A673 (cell line): ENCODE measurements at regions not wholly inside any gene's neighbourhood (a gene's known extent, or its start where the extent isn't known, plus 50 kb on each side); places are given as distances from the start of the nearest gene placed in this dataset.

Experiments used
- CTCF ChIP-seq: fragments of 300-800, 200-600 bp; sonication (generic); conservative IDR thresholded peaks from 2 replicates; pipeline ENCODE4 v1.5.1; 2017; ENCODE audit warnings: low read depth, mild to moderate bottlenecking, antibody characterized with exemption, low read length, moderate library complexity, mixed read lengths
- EZH2 ChIP-seq: fragments of 200-600 bp; sonication (generic); IDR thresholded peaks from 2 replicates; pipeline ENCODE4 v1.6.1; 2017; ENCODE audit warnings: borderline replicate concordance, low read depth, mild to moderate bottlenecking, mixed read lengths, antibody characterized with exemption, low read length; ENCODE audit not compliant: poor library complexity, severe bottlenecking

DNA sequence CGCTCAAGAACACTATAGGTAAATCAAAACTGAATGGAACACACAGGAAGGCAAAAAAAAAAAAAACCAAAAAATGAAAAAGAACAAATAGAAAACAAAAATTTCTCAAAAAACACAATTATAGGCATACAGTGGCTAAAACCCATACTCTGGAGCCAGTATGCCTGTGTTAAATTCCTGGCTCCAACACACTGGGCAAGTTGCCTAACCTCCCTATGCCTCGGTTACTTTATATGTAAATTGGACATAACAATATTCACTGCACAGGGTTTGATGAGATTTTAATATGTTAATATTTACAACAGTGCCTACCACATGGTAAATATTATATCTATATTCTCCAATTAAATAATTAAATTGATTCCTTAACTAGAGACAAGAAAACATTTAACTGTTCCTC is 217.1 kb downstream of the HTR7 start:
- TF ChIP-seq CTCF (no peak), EZH2 (no peak)
